ENCODE measurements at regions not wholly inside any gene's neighbourhood (a gene's known extent, or its start where the extent isn't known, plus 50 kb on each side); places are given as distances from the start of the nearest gene placed in this dataset.

- TF ChIP-seq ZNF274 (IDR thresholded peaks at IDR 0.05; ENCODE audit: borderline replicate concordance, low read depth, low read length): no peak
- no peak for TF ChIP-seq KDM5B (IDR thresholded peaks at IDR 0.05; ENCODE audit: insufficient replicate concordance, low read depth, low read length)
- no peak for TF ChIP-seq TEAD4 (IDR thresholded peaks at IDR 0.05; ENCODE audit: low read length)
- TF ChIP-seq TEAD4 (CRISPR knock-in tag; IDR thresholded peaks at IDR 0.05; ENCODE audit: borderline replicate concordance): no peak
- TF ChIP-seq CTCF (IDR thresholded peaks at IDR 0.05 in 2 of 3, conservative IDR thresholded peaks at IDR 0.05 in 1 of 3; ENCODE audit: insufficient read depth in 2 of 3, low read depth in 1 of 3, low read length in 3 of 3): no peak
- TF ChIP-seq ZNF609 (CRISPR knock-in tag; IDR thresholded peaks at IDR 0.05; ENCODE audit: borderline replicate concordance): no peak
- TF ChIP-seq POLR2AphosphoS2 (IDR thresholded peaks at IDR 0.05; ENCODE audit: low read length): no peak
Measured at GRCh38 chr10:71144824-71145223, 67.5 kb upstream of the UNC5B start.

Measured in K562 (cell line).